ENCODE measurements at regions not wholly inside any gene's neighbourhood (a gene's known extent, or its start where the extent isn't known, plus 50 kb on each side); places are given as distances from the start of the nearest gene placed in this dataset.

DNA sequence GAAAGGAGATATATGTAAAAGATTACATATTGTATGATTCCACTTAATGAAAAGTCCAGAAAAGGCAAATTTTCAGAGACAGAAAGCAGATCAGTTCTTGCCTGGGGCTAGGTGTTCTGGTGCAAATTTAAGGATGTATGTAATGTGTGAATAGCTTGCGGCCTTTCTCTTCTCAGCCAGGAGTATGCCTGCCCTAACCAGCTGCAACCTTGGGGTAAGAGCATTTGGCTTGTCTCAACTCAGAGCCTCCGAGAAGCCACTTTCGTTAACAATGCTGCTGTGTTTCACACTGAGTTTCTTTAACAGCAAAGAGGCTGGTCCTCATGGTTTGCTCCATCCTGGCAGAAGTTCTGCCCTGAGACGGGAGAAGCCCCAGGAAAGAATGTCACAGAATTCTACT is 102.7 kb downstream of the SPCS3 start:
- FAIRE-seq (no peak), DNase-seq (ENCODE audit: insufficient read length) (no peak)
- TF ChIP-seq POLR2AphosphoS5 (IDR thresholded peaks at IDR 0.05; ENCODE audit: low read depth, low read length) = no peak
- no peak for TF ChIP-seq POLR2A (IDR thresholded peaks at IDR 0.05; ENCODE audit: low read depth, low read length)
- no peak for TF ChIP-seq TAF1 (IDR thresholded peaks at IDR 0.05; ENCODE audit: borderline replicate concordance, low read depth, low read length)

GRCh38 chr4:176425035-176425434 is 105.3 kb downstream of the SPCS3 start:
- FAIRE-seq (no peak), DNase-seq (ENCODE audit: insufficient read length) (no peak)
- no peak for TF ChIP-seq POLR2AphosphoS5 (IDR thresholded peaks at IDR 0.05; ENCODE audit: low read depth, low read length)
- TF ChIP-seq TAF1 (IDR thresholded peaks at IDR 0.05; ENCODE audit: borderline replicate concordance, low read depth, low read length) = no peak
- no peak for TF ChIP-seq POLR2A (IDR thresholded peaks at IDR 0.05; ENCODE audit: low read depth, low read length)

- DNase-seq (ENCODE audit: insufficient read length) = no peak
- FAIRE-seq = no peak
- TF ChIP-seq POLR2A (IDR thresholded peaks at IDR 0.05; ENCODE audit: low read depth, low read length) (no peak), TAF1 (IDR thresholded peaks at IDR 0.05; ENCODE audit: borderline replicate concordance, low read depth, low read length) (no peak), POLR2AphosphoS5 (IDR thresholded peaks at IDR 0.05; ENCODE audit: low read depth, low read length) (no peak)
Measured at GRCh38 chr4:176432811-176433540, 113.2 kb downstream of the SPCS3 start.

- FAIRE-seq (no peak), DNase-seq (ENCODE audit: insufficient read length) (no peak)
- TF ChIP-seq POLR2A (IDR thresholded peaks at IDR 0.05; ENCODE audit: low read depth, low read length) (no peak), POLR2AphosphoS5 (IDR thresholded peaks at IDR 0.05; ENCODE audit: low read depth, low read length) (no peak), TAF1 (IDR thresholded peaks at IDR 0.05; ENCODE audit: borderline replicate concordance, low read depth, low read length) (no peak)
Measured at GRCh38 chr4:176433983-176434382, 114.2 kb downstream of the SPCS3 start.

GRCh38 chr4:176435901-176436292 is 116.1 kb downstream of the SPCS3 start:
- DNase-seq (ENCODE audit: insufficient read length) (no peak), FAIRE-seq (no peak)
- TF ChIP-seq TAF1 (IDR thresholded peaks at IDR 0.05; ENCODE audit: borderline replicate concordance, low read depth, low read length) (no peak), POLR2A (IDR thresholded peaks at IDR 0.05; ENCODE audit: low read depth, low read length) (no peak), POLR2AphosphoS5 (IDR thresholded peaks at IDR 0.05; ENCODE audit: low read depth, low read length) (no peak)

- TF ChIP-seq POLR2AphosphoS5 (IDR thresholded peaks at IDR 0.05; ENCODE audit: low read depth, low read length) = no peak
- no peak for TF ChIP-seq POLR2A (IDR thresholded peaks at IDR 0.05; ENCODE audit: low read depth, low read length)
- TF ChIP-seq TAF1 (IDR thresholded peaks at IDR 0.05; ENCODE audit: borderline replicate concordance, low read depth, low read length) = no peak
- FAIRE-seq = no peak
- no peak for DNase-seq (ENCODE audit: insufficient read length)
Measured at GRCh38 chr4:176436293-176436973, 116.7 kb downstream of the SPCS3 start.

- FAIRE-seq (no peak), DNase-seq (ENCODE audit: insufficient read length) (no peak)
- TF ChIP-seq POLR2AphosphoS5 (IDR thresholded peaks at IDR 0.05; ENCODE audit: low read depth, low read length) (no peak), POLR2A (IDR thresholded peaks at IDR 0.05; ENCODE audit: low read depth, low read length) (no peak), TAF1 (IDR thresholded peaks at IDR 0.05; ENCODE audit: borderline replicate concordance, low read depth, low read length) (no peak)
Measured at GRCh38 chr4:176437756-176438155, 118.0 kb downstream of the SPCS3 start.

- FAIRE-seq (no peak), DNase-seq (ENCODE audit: insufficient read length) (no peak)
- no peak for TF ChIP-seq POLR2AphosphoS5 (IDR thresholded peaks at IDR 0.05; ENCODE audit: low read depth, low read length)
- TF ChIP-seq TAF1 (IDR thresholded peaks at IDR 0.05; ENCODE audit: borderline replicate concordance, low read depth, low read length) = no peak
- no peak for TF ChIP-seq POLR2A (IDR thresholded peaks at IDR 0.05; ENCODE audit: low read depth, low read length)
Measured at GRCh38 chr4:176438401-176438800, 118.6 kb downstream of the SPCS3 start.

DNA sequence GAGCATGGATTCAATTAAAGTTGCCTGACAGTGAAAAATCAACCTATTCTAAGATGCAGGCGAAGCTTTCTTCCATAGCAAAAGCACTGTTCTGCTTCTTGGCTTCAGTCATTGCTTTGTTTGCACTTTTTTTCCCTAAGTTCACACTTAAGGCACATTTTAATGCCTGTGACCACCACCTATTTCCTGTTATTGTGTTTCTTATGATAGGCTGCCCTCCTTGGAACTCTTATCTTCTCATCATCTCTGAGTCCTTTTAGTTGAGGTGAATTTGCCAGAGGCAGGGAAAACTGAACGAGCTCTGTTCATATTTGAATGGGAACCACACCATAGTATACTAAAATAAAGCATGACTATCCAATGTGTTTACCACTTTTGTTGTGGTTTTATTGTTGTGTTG is 119.8 kb downstream of the SPCS3 start:
- FAIRE-seq (no peak), DNase-seq (ENCODE audit: insufficient read length) (no peak)
- TF ChIP-seq TAF1 (IDR thresholded peaks at IDR 0.05; ENCODE audit: borderline replicate concordance, low read depth, low read length) (no peak), POLR2A (IDR thresholded peaks at IDR 0.05; ENCODE audit: low read depth, low read length) (no peak), POLR2AphosphoS5 (IDR thresholded peaks at IDR 0.05; ENCODE audit: low read depth, low read length) (no peak)

DNA sequence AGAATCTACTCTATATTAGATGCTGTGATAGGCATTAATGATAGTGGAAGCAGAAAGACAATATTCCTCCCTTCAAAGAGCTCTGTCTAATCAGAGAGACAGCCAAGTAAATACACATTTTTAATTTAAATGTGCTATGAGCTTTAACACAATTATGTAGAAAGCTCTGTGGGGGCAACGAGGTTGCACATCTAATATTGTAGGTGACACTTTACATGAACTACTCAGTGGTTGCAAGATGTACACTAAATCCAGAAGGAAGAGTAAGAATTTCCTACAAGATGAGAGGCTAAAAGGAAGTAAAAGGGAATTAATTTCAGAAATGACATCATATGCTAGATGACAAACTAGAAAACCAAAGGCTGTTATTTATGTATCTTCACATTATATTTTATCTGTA is 120.9 kb downstream of the SPCS3 start:
- DNase-seq (ENCODE audit: insufficient read length) (no peak), FAIRE-seq (no peak)
- TF ChIP-seq TAF1 (IDR thresholded peaks at IDR 0.05; ENCODE audit: borderline replicate concordance, low read depth, low read length) = no peak
- TF ChIP-seq POLR2A (IDR thresholded peaks at IDR 0.05; ENCODE audit: low read depth, low read length) = no peak
- no peak for TF ChIP-seq POLR2AphosphoS5 (IDR thresholded peaks at IDR 0.05; ENCODE audit: low read depth, low read length)

DNA sequence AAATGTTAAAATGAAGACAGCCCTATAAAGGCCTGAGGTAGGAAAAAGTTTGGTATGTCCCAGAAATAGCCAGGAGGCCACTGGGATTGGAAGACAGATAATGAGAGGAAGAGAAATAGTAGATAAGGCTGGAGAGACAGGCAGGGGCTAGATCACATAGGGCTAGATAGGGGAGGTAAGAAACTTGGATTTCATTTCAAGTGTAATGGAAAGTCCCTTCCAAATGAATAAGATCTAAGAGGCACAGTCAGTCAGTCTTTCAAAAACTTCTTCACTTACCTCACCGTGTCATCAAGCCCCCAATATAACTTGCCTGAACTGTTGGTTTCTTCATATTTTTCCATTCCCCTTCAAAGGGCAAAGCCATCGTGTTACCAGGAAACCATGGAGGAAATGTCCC is 121.8 kb downstream of the SPCS3 start:
- TF ChIP-seq POLR2A (IDR thresholded peaks at IDR 0.05; ENCODE audit: low read depth, low read length) = no peak
- no peak for TF ChIP-seq POLR2AphosphoS5 (IDR thresholded peaks at IDR 0.05; ENCODE audit: low read depth, low read length)
- no peak for TF ChIP-seq TAF1 (IDR thresholded peaks at IDR 0.05; ENCODE audit: borderline replicate concordance, low read depth, low read length)
- DNase-seq (ENCODE audit: insufficient read length) (no peak), FAIRE-seq (no peak)

DNA sequence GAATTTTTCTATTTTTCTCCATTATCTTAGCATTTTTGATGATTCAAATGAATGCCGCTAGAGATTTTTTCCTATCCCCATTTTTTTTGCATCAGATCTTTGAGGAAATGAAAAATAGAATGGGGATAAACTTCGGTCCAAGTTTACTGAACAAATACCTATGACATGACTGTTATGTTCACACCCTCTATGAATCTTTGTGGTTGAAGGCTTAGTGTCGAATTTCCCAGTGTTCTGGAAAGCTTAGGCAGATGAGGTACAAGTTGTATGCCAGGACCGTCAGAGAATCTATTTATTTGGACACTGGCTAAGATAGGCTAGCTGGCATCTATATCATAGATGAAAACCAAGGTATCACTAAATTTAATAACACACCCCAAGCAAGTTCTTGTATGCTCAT is 123.4 kb downstream of the SPCS3 start:
- FAIRE-seq (no peak), DNase-seq (ENCODE audit: insufficient read length) (no peak)
- TF ChIP-seq POLR2AphosphoS5 (IDR thresholded peaks at IDR 0.05; ENCODE audit: low read depth, low read length) = no peak
- TF ChIP-seq POLR2A (IDR thresholded peaks at IDR 0.05; ENCODE audit: low read depth, low read length) = no peak
- TF ChIP-seq TAF1 (IDR thresholded peaks at IDR 0.05; ENCODE audit: borderline replicate concordance, low read depth, low read length) = no peak
